ENCODE measurements at regions not wholly inside any gene's neighbourhood (a gene's known extent, or its start where the extent isn't known, plus 50 kb on each side); places are given as distances from the start of the nearest gene placed in this dataset.
"Not testable (repeated sequence)": the region's sequence is repeated elsewhere in the genome, so short reads cannot be mapped to it uniquely, and the experiment has no call there.

GRCh38 chr11:70595452-70595851, 197.1 kb downstream of the CTTN start:
- no peak for DNase-seq

- no peak for DNase-seq
Observed at GRCh38 chr11:70596091-70596490, 197.8 kb downstream of the CTTN start.

GRCh38 chr11:70597006-70597555, 198.8 kb downstream of the CTTN start:
- DNase-seq = no peak

- no peak for DNase-seq
Observed at GRCh38 chr11:70597751-70598625, 199.7 kb downstream of the CTTN start.

- not testable (repeated sequence) for DNase-seq
Observed at GRCh38 chr11:70600911-70601415, 202.6 kb downstream of the CTTN start.

- no peak for DNase-seq
Observed at GRCh38 chr11:70601861-70602538, 203.7 kb downstream of the CTTN start.

- DNase-seq = no peak
Observed at GRCh38 chr11:70603114-70603755, 204.9 kb downstream of the CTTN start.

- no peak for DNase-seq
Observed at GRCh38 chr11:70603756-70604211, 205.5 kb downstream of the CTTN start.

GRCh38 chr11:70604221-70604620, 205.9 kb downstream of the CTTN start:
- no peak for DNase-seq

GRCh38 chr11:70604630-70605467, 206.5 kb downstream of the CTTN start:
- DNase-seq = no peak

- DNase-seq = no peak
Observed at GRCh38 chr11:70605468-70605815, 207.1 kb downstream of the CTTN start.

GRCh38 chr11:70605846-70606245, 207.5 kb downstream of the CTTN start:
- DNase-seq = no peak

GRCh38 chr11:70606248-70606950, 208.1 kb downstream of the CTTN start:
- no peak for DNase-seq

- no peak for DNase-seq
Observed at GRCh38 chr11:70606951-70607330, 208.6 kb downstream of the CTTN start.

- DNase-seq = no peak
Observed at GRCh38 chr11:70607561-70607960, 209.2 kb downstream of the CTTN start.

- no peak for DNase-seq
Observed at GRCh38 chr11:70608568-70609470, 210.5 kb downstream of the CTTN start.

- DNase-seq = no peak
Observed at GRCh38 chr11:70610566-70611565, 212.5 kb downstream of the CTTN start.

GRCh38 chr11:70611821-70612220, 213.5 kb downstream of the CTTN start:
- DNase-seq = no peak

- DNase-seq = no peak
Observed at GRCh38 chr11:70612459-70613141, 214.3 kb downstream of the CTTN start.

Data from bone marrow (tissue), 2 donors.